Ishikawa (cell line): ENCODE measurements at regions not wholly inside any gene's neighbourhood (a gene's known extent, or its start where the extent isn't known, plus 50 kb on each side); places are given as distances from the start of the nearest gene placed in this dataset.

Source experiments
- CEBPB ChIP-seq: IDR thresholded peaks from 2 replicates; pipeline ENCODE4 v1.6.1; 2012
- CREB1 ChIP-seq: IDR thresholded peaks from 2 replicates; pipeline ENCODE4 v1.6.1; 2012; ENCODE audit warnings: low read depth
- EGR1 ChIP-seq: IDR thresholded peaks from 2 replicates; pipeline ENCODE4 v1.6.1; 2012
- EP300 ChIP-seq: IDR thresholded peaks from 2 replicates; pipeline ENCODE4 v1.6.1; 2012; ENCODE audit warnings: borderline replicate concordance
- FOXM1 ChIP-seq: IDR thresholded peaks from 2 replicates; pipeline ENCODE4 v1.6.1; 2012; ENCODE audit warnings: low read depth, borderline replicate concordance
- MAX ChIP-seq: IDR thresholded peaks from 2 replicates; pipeline ENCODE4 v1.6.1; 2012
- NFIC ChIP-seq: IDR thresholded peaks from 2 replicates; pipeline ENCODE4 v1.6.1; 2012
- RAD21 ChIP-seq: IDR thresholded peaks from 2 replicates; pipeline ENCODE4 v1.6.1; 2012; ENCODE audit warnings: low read depth
- REST ChIP-seq: IDR thresholded peaks from 2 replicates; pipeline ENCODE4 v1.6.1; 2012; ENCODE audit warnings: low read depth, mild to moderate bottlenecking
- TAF1 ChIP-seq: IDR thresholded peaks from 2 replicates; pipeline ENCODE4 v1.6.1; 2012; ENCODE audit warnings: low read depth, mild to moderate bottlenecking
- TCF12 ChIP-seq: IDR thresholded peaks from 2 replicates; pipeline ENCODE4 v1.6.1; 2012; ENCODE audit warnings: low read depth
- TEAD4 ChIP-seq: IDR thresholded peaks from 2 replicates; pipeline ENCODE4 v1.6.1; 2012
- USF1 ChIP-seq: IDR thresholded peaks from 2 replicates; pipeline ENCODE4 v1.6.1; 2012
- YY1 ChIP-seq: IDR thresholded peaks from 2 replicates; pipeline ENCODE4 v1.6.1; 2012; ENCODE audit warnings: low read depth
- ZBTB7A ChIP-seq: IDR thresholded peaks from 2 replicates; pipeline ENCODE4 v1.6.1; 2012; ENCODE audit warnings: low read depth

GRCh38 chr20:6612606-6612923, 154.9 kb upstream of the BMP2 start:
- no peak for TF ChIP-seq TAF1
- TF ChIP-seq NFIC = no peak

GRCh38 chr20:6611911-6612605, 155.4 kb upstream of the BMP2 start:
- TF ChIP-seq CEBPB (no peak), NFIC (no peak), REST (no peak), TAF1 (no peak), ZBTB7A (no peak), FOXM1 (no peak), EP300 (no peak), USF1 (no peak), TCF12 (no peak), MAX (no peak), EGR1 (no peak), YY1 (no peak), TEAD4 (no peak)

GRCh38 chr20:6606651-6607050, 160.8 kb upstream of the BMP2 start:
- TF ChIP-seq EP300 = no peak
- TF ChIP-seq TAF1 = no peak
- no peak for TF ChIP-seq CEBPB
- no peak for TF ChIP-seq ZBTB7A
- TF ChIP-seq YY1 = no peak
- no peak for TF ChIP-seq USF1
- TF ChIP-seq NFIC = no peak
- TF ChIP-seq TCF12 = no peak
- TF ChIP-seq EGR1 = no peak
- TF ChIP-seq CREB1 = no peak
- no peak for TF ChIP-seq MAX
- TF ChIP-seq REST = no peak

- TF ChIP-seq NFIC = no peak
- TF ChIP-seq REST = no peak
- no peak for TF ChIP-seq RAD21
- no peak for TF ChIP-seq TAF1
- TF ChIP-seq TCF12 = no peak
- no peak for TF ChIP-seq USF1
- no peak for TF ChIP-seq TEAD4
- TF ChIP-seq MAX = no peak
- TF ChIP-seq CREB1 = no peak
- TF ChIP-seq EP300 = no peak
- no peak for TF ChIP-seq ZBTB7A
- no peak for TF ChIP-seq CEBPB
- no peak for TF ChIP-seq EGR1
- no peak for TF ChIP-seq FOXM1
Measured at GRCh38 chr20:6605055-6605935, 162.2 kb upstream of the BMP2 start.
